ENCODE measurements at regions not wholly inside any gene's neighbourhood (a gene's known extent, or its start where the extent isn't known, plus 50 kb on each side); places are given as distances from the start of the nearest gene placed in this dataset.

DNA sequence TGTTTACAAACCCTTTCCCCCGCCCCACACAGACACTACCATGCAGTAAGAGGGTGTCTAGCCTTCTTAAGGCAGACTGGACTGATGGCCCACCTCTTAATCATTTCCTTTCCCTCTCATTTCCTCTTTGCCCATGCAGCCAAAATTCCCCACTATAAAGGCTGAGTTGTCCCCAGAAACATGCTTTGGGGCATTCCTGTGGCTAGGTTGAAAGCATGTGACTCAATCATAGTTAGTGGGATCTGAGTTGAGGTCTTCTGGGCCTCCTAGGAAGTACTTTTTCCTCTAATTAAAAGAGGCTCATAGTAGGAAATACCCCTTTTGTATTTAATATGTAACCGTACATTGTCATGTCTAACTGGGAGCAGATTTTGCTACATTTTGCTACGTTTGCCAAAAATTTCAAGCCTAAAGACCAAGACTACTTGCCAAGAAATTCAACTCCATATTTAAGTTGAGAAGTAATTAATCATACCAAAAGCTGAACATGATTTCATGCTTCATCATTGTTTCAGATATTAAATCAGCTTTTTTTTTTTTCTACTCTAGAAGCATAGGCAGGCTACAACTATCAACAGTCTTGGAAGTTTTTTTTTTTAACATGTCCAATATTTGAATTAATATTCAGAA, 174.7 kb downstream of the ADGRL4 start:
- Mint-ChIP-seq H3K27me3 (no peaks in the 10 kb centered on the region), H3K27ac (no peak overlapping the region), H3K4me3 (no peak overlapping the region), H3K4me1 (peaks cover under 1% of the 10 kb centered on the region), H3K36me3 (ENCODE audit: low read depth) (no peaks in the 10 kb centered on the region), H3K9me3 (no peaks in the 10 kb centered on the region)
- ATAC-seq (replicated peaks): peak; percentile 34

DNA sequence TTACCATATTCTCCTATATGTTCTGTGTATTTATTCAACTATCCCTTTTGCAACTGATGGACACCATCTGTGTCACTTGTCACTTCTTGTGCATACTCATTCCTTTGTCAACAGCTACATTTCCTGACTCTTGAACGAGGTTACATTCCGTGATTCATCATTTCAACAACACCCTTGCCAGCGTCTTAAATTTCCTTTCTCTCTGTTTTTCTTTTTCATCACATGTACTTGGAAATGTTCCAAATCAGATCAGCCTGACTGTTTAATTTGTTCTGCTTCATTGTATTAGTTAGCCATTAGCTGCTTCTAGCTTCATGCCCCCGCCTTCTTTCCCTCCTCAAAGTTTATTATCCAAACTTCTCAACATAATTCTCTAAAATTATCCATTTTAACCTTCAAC, 173.0 kb downstream of the ADGRL4 start:
- no peak overlapping the region for H3K4me3 Mint-ChIP-seq
- H3K27me3 Mint-ChIP-seq: no peaks in the 10 kb centered on the region
- peaks cover 3% of the 10 kb centered on the region for H3K4me1 Mint-ChIP-seq
- H3K36me3 Mint-ChIP-seq (ENCODE audit: low read depth): no peaks in the 10 kb centered on the region
- no peaks in the 10 kb centered on the region for H3K9me3 Mint-ChIP-seq
- H3K27ac Mint-ChIP-seq: no peak overlapping the region
- peak; percentile 43 for ATAC-seq (replicated peaks)

DNA sequence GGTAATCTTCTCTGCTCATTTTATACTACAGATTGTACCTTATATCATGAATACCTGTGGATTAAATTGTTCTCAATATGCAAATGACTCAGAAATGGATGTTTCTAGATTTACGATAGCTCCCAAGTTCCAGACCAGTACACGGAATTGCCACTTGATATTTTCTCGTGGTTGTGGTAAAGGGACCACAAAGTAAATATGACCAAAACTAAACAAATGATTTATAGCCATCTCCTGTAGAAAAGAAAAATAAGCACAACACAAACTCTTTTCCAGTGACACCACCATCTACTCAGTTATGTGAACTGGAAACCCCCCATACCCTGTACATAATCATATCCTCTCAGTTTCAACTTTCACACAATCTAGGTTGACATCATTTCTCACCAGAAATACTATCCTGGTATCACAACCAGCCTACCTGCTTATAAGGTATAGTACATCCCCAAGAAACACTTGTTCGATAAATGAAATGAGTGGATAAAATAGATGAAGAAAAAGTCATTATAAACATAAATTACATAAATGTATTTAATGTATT, 172.3 kb downstream of the ADGRL4 start:
- H3K27me3 Mint-ChIP-seq: no peaks in the 10 kb centered on the region
- no peak overlapping the region for H3K27ac Mint-ChIP-seq
- H3K9me3 Mint-ChIP-seq: no peaks in the 10 kb centered on the region
- H3K4me1 Mint-ChIP-seq: peaks cover 3% of the 10 kb centered on the region
- ATAC-seq (replicated peaks): peak; percentile 70
- H3K36me3 Mint-ChIP-seq (ENCODE audit: low read depth): no peaks in the 10 kb centered on the region
- H3K4me3 Mint-ChIP-seq: no peak overlapping the region

DNA sequence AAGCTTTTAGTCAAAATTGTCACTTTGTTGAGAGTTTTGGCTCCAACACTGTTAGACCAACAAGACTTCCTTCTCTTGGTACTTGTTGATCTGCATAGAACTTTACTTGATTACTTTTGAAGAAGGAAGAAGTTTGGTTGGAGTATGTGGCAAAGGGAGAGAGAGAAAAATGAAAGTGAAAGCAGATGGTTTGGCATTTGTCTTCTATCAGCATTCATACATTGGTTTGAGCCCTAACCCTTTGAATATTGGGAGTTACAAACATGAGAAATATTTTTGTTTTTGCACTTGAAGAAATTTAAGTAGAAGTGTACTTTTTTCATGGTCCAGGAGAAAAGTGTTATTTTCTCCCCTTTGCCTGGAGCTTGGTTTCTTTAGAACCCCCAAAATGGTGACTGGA, 169.8 kb downstream of the ADGRL4 start:
- H3K9me3 Mint-ChIP-seq: no peaks in the 10 kb centered on the region
- no peak for ATAC-seq (replicated peaks)
- H3K36me3 Mint-ChIP-seq (ENCODE audit: low read depth): no peaks in the 10 kb centered on the region
- no peaks in the 10 kb centered on the region for H3K27me3 Mint-ChIP-seq
- peak overlapping the region; percentile 32 for H3K4me3 Mint-ChIP-seq
- peaks cover 3% of the 10 kb centered on the region for H3K4me1 Mint-ChIP-seq
- H3K27ac Mint-ChIP-seq: no peak overlapping the region

DNA sequence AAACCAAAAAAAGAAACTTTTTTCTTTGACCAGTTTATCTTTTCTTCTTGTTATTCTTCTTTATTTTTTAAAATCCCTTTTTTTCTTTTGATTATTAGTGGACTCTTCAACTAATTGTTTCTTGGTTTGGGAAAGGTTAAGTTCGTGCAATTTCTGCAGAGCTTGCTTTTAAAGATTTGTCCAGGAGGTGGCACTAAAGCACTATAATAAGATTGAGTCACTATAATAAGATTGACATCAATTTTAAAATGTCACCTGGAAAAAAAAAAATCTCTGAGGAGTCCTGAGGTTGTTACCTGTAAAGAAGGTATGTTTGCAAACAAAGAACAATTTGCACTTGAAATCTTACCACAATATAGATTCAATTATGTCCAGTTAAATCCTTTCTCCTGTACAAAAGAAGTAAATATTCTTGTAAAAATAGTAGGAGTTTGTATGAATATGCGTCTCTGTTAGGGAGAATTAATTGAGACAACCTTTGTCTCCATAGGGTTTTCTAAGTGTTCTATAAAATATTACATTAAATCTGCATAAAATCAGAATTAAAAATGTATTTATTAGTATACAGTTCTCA, 166.7 kb downstream of the ADGRL4 start:
- no peaks in the 10 kb centered on the region for H3K27me3 Mint-ChIP-seq
- H3K4me3 Mint-ChIP-seq: no peak overlapping the region
- H3K36me3 Mint-ChIP-seq (ENCODE audit: low read depth): no peaks in the 10 kb centered on the region
- no peak for ATAC-seq (replicated peaks)
- no peaks in the 10 kb centered on the region for H3K9me3 Mint-ChIP-seq
- H3K4me1 Mint-ChIP-seq: peaks cover 3% of the 10 kb centered on the region
- no peak overlapping the region for H3K27ac Mint-ChIP-seq
